IPS-15b (cell line): ENCODE measurements at regions not wholly inside any gene's neighbourhood (a gene's known extent, or its start where the extent isn't known, plus 50 kb on each side); places are given as distances from the start of the nearest gene placed in this dataset.
"Not testable (repeated sequence)": the region's sequence is repeated elsewhere in the genome, so short reads cannot be mapped to it uniquely, and the experiment has no call there.

Source experiments
- H3K27me3 ChIP-seq: one replicate; pipeline ENCODE4 v1.6.1; 2013; ENCODE audit warnings: low read length; ENCODE audit not compliant: control insufficient read depth, insufficient read depth
- H3K36me3 ChIP-seq: one replicate; pipeline ENCODE4 v1.6.1; 2013; ENCODE audit warnings: low read length; ENCODE audit not compliant: control insufficient read depth, insufficient read depth
- H3K4me1 ChIP-seq: one replicate; pipeline ENCODE4 v1.6.1; 2013; ENCODE audit warnings: mild to moderate bottlenecking, low read length; ENCODE audit not compliant: control insufficient read depth, insufficient read depth
- H3K4me3 ChIP-seq: one replicate; pipeline ENCODE4 v1.5.1; 2013; ENCODE audit warnings: low read depth, low read length
- H3K9ac ChIP-seq: one replicate; pipeline ENCODE4 v1.6.1; 2013; ENCODE audit warnings: low read depth, mild to moderate bottlenecking, low read length
- H3K9me3 ChIP-seq: one replicate; pipeline ENCODE4 v1.6.1; 2013; ENCODE audit warnings: mild to moderate bottlenecking, low read length; ENCODE audit not compliant: control insufficient read depth, insufficient read depth

DNA sequence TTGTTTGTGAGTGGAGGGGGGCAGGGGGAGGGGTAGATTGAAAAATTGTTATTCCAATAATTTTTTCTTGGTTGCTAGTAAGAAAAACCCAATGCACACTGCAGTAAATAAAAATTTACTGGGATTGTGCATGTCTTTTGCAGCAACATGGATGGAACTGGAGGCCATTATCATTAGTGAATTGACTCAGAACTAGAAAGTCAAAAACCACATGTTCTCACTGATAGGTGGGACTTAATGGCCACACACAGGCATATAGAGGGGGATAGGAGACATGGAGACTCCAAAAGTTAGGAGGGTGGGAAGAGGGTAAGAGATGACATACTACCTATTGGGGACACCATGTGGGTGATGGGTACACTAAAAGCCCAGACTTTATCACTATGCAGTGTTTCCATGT, 67.2 kb downstream of the BUB3 start:
- H3K36me3 ChIP-seq = no peaks in the 10 kb centered on the region
- H3K4me1 ChIP-seq = no peaks in the 10 kb centered on the region
- H3K9ac ChIP-seq = no peak overlapping the region
- no peak overlapping the region for H3K4me3 ChIP-seq
- no peaks in the 10 kb centered on the region for H3K9me3 ChIP-seq
- H3K27me3 ChIP-seq = no peaks in the 10 kb centered on the region

DNA sequence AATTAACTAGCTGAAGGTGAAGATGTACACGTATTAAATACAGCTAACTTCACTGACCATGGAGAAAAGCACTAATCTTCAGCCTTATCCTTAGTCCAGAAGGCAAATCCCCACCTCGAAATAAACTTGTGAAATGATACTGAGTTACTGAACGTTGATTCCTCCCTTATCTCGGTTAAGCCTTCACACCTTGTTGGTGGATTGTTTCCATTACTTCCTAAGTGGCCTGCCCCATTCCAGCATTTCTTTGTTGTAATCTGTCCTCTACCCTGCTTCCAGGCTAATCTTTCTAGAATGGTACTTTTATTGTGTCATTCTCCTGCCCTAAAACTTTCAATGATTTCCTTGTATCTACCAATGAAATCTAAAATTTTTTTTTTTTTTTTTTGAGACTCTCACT, 68.6 kb downstream of the BUB3 start:
- Histone ChIP-seq H3K4me1 (no peaks in the 10 kb centered on the region), H3K4me3 (no peak overlapping the region), H3K9me3 (no peaks in the 10 kb centered on the region), H3K27me3 (no peaks in the 10 kb centered on the region), H3K36me3 (no peaks in the 10 kb centered on the region), H3K9ac (no peak overlapping the region)

DNA sequence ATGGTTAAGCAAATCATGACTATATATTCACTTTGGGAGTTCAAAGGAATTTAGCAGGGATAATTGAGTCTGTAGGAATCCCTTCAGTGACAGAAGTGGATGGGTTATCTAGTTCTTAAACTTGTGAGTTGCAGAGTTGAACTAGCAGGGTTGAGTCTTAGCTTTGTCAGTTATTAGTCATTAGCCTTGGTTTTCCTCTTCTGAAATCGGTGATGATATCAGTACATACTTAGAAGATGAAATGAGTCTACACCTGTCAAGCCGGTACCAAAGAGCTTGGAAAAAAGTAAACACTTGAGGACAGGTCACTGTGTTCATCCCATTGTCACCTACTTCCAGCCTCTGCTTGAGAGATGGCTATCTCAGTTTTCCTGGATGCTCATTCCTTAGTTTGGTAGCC, 73.5 kb downstream of the BUB3 start:
- no peak overlapping the region for H3K9ac ChIP-seq
- H3K36me3 ChIP-seq = no peaks in the 10 kb centered on the region
- no peaks in the 10 kb centered on the region for H3K9me3 ChIP-seq
- no peaks in the 10 kb centered on the region for H3K27me3 ChIP-seq
- no peak overlapping the region for H3K4me3 ChIP-seq
- no peaks in the 10 kb centered on the region for H3K4me1 ChIP-seq

DNA sequence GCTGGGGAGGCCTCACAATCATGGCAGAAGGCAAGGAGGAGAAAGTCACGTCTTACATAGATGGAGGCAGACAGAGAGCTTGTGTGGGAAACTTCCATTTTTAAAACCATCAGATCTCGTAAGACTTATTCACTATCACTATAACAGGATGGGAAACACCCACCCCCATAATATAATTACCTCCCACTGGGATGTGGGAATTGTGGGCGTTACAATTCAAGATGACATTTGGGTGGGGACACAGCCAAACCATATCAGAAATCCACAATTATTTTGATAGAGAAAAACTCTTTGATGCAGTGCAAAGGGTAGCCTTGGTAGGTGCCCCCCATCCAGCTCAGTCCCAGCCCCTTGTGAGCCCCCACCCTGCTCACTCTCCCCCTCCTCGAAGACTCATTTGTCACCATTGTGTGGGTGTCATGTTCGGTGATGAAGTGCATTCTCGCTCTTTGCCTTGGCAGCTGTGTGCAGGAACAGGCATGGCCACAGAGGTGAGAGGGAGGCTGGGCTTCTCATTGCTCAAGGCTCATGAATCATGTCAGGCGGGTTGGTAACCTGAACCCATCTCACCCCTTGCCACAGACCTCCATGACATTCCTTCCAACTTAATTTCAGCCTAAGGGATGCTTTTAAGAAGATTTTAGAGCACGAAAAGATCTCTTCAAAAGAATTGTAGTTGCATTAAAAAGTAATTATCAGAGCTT, 75.9 kb downstream of the BUB3 start:
- no peaks in the 10 kb centered on the region for H3K9me3 ChIP-seq
- no peaks in the 10 kb centered on the region for H3K36me3 ChIP-seq
- H3K4me3 ChIP-seq = no peak overlapping the region
- H3K9ac ChIP-seq = no peak overlapping the region
- H3K4me1 ChIP-seq = no peaks in the 10 kb centered on the region
- no peaks in the 10 kb centered on the region for H3K27me3 ChIP-seq

DNA sequence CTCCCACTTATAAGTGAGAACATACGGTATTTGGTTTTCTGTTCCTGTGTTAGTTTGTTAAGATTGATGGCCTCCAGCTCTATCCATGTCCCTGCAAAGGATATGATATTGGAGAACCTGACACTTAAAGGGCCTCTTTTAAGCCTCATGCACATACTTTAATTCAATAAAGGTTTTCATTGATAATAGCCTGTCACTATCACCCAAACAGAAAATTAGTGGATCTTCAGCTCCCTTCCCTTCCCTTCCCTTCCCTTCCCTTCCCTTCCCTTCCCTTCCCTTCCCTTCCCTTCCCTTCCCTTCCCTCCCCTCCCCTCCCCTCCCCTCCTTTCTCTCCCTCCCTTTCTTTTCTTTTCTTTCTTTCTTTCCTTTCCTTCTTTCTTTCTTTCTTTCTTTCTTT, 78.7 kb downstream of the BUB3 start:
- H3K4me3 ChIP-seq, H3K9ac ChIP-seq, H3K36me3 ChIP-seq, H3K27me3 ChIP-seq, H3K9me3 ChIP-seq, H3K4me1 ChIP-seq: not testable (repeated sequence)

DNA sequence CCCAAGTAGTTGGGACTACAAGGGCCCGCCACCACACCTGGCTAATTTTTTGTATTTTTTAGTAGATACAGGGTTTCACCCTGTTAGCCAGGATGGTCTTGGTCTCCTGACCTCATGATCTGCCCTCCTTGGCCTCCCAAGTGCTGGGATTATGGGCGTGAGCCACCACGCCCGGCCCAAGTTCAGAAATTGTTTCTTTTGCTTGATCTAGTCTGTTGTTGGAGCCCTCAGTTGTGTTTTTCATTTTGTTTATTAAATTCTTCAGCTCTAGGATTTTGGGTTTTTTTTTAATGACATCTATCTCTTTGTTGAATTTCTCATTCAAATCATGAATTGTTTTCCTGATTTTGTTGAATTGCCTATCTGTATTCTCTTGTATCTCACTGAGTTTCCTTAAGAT, 80.8 kb downstream of the BUB3 start:
- not testable (repeated sequence) for H3K9me3 ChIP-seq, H3K4me1 ChIP-seq, H3K27me3 ChIP-seq, H3K36me3 ChIP-seq, H3K9ac ChIP-seq, H3K4me3 ChIP-seq

DNA sequence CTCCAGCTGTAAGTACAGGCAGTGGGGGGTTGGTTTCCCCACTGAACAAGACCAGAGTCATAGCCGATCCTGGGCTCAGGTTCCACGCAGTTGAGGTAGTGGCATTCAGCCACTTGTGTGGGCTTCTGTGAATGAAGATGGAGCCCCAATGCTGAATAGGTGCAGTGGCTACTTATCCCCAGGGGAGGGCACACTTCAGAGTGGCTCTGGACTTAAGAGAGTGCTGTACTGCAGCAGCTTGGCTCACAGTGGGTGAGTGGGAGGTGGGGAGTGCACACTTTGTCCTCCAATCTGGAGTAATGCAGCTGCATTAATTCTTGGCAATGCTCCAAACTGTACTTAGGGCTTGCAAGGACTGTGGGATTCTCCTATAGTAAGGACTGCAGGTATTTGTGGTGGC, 81.9 kb downstream of the BUB3 start:
- H3K9ac ChIP-seq = no peak overlapping the region
- no peaks in the 10 kb centered on the region for H3K36me3 ChIP-seq
- no peaks in the 10 kb centered on the region for H3K9me3 ChIP-seq
- no peaks in the 10 kb centered on the region for H3K27me3 ChIP-seq
- H3K4me1 ChIP-seq = no peaks in the 10 kb centered on the region
- no peak overlapping the region for H3K4me3 ChIP-seq

DNA sequence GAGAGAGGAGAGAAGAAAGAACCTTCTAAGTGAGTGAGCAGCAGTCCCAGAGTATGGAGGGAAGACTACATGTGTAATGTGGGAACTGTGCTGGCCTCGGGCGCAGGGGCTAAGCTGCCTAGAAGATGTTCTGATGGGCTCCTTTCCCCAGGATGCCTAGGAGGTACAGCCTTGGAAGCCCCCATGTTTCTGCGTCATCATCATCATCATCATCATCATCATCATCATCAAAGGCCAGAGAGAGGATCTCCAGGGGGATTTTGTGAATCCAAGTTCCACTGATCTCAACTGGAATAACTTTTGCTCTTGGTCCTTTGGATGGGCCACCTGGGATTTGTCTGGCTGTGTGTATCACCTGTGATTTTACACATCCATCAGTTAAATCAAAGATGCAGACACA, 86.0 kb downstream of the BUB3 start:
- no peaks in the 10 kb centered on the region for H3K9me3 ChIP-seq
- H3K4me3 ChIP-seq = no peak overlapping the region
- H3K4me1 ChIP-seq = no peaks in the 10 kb centered on the region
- H3K27me3 ChIP-seq = no peaks in the 10 kb centered on the region
- no peaks in the 10 kb centered on the region for H3K36me3 ChIP-seq
- no peak overlapping the region for H3K9ac ChIP-seq

DNA sequence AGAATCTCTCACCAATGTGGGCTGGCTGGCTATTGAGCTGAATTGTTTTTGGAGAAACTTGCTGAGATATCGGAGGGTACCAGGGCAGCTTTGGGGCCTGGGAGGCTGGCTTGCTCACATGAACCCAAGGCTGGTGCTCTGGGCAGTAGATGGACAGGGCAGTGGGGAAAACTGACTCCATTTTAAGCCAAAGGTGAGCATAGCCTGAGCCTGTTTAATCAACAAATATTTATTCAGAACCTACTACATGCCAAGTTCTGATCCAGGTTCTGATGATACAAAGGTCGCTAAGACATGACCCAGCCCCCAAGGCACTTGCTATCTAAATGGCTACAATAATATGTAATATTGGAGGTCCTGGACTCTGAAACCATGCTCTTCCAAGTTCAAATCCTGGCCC, 86.6 kb downstream of the BUB3 start:
- Histone ChIP-seq H3K4me1 (no peaks in the 10 kb centered on the region), H3K36me3 (no peaks in the 10 kb centered on the region), H3K27me3 (no peaks in the 10 kb centered on the region), H3K9ac (no peak overlapping the region), H3K9me3 (no peaks in the 10 kb centered on the region), H3K4me3 (no peak overlapping the region)

DNA sequence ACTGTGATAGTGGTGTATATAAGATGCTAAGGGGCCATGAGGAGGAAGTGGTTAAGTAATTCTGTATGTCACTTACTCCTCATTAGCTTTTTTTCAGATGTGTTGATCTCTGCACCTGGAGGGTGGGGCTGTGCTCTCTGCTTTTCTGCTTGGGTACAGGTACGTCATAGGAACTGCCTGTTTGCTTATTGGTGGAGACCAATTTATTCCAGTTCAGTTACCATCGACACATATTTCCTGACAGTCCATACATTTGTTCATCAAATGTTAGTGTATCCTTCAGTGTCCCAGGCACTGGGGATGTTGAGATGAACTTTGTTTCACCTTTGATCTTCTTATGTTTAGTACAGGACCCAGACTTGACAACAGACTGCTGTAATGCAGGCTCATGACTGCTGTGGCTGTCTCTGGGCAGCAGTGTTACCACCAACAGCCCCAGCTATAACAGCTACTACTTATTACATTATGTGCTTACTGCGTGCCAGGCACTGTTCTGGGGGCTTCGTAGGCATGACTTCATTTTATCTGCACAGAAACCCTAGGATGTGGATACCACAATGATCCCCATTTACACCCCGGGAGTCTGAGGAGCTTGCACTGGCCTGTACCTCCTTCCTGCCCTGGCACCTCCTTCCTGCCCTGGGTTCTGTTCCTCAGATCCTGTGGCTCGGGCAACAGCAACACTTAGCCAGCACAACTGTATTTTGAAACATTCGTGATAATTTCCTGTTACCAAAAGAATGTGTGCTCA, 87.4 kb downstream of the BUB3 start:
- H3K4me3 ChIP-seq = no peak overlapping the region
- no peaks in the 10 kb centered on the region for H3K9me3 ChIP-seq
- H3K36me3 ChIP-seq = no peaks in the 10 kb centered on the region
- no peaks in the 10 kb centered on the region for H3K27me3 ChIP-seq
- no peaks in the 10 kb centered on the region for H3K4me1 ChIP-seq
- H3K9ac ChIP-seq = no peak overlapping the region

DNA sequence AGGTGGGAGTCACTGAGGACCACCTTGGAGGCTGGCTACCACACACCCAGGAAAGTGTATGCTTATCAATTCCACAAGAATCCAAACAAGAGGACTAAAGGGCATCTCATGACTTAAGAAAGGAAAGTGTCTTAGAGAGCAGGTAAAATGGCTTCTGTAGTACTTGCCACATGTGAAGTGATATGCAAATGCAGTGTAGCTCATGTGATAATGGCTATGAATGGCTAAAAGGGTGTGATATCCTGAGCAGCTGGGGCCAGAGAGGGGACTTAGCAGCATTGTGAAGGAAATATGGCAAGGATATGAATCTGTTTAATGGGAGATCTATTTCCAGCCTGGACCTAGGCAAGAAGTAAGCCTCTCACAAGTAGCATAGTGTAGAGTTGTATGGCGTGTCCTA, 90.5 kb downstream of the BUB3 start:
- H3K27me3 ChIP-seq = no peaks in the 10 kb centered on the region
- no peak overlapping the region for H3K4me3 ChIP-seq
- no peaks in the 10 kb centered on the region for H3K9me3 ChIP-seq
- no peaks in the 10 kb centered on the region for H3K36me3 ChIP-seq
- H3K4me1 ChIP-seq = no peaks in the 10 kb centered on the region
- H3K9ac ChIP-seq = no peak overlapping the region

DNA sequence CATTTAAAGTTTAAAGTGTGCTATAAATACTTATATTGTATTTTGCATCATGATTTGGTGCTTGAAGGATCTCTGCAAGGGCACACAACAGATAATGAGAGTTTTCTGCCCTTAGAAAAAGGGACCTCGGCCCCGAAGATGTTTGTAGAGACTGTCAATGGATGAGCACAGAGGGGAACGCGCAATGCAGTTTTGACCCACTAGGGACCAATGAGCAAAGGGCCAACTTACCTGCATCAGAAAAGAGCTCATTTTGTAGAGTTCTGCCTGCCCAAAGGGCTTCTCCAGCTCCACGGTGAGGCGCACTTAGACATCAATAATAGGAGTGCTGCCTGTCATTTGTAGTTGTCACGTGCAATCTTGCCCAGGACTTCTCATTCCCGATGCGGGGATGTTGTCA, 91.1 kb downstream of the BUB3 start:
- H3K4me1 ChIP-seq = no peaks in the 10 kb centered on the region
- no peak overlapping the region for H3K9ac ChIP-seq
- H3K4me3 ChIP-seq = no peak overlapping the region
- no peaks in the 10 kb centered on the region for H3K36me3 ChIP-seq
- H3K9me3 ChIP-seq = no peaks in the 10 kb centered on the region
- no peaks in the 10 kb centered on the region for H3K27me3 ChIP-seq
